ENCODE measurements at regions not wholly inside any gene's neighbourhood (a gene's known extent, or its start where the extent isn't known, plus 50 kb on each side); places are given as distances from the start of the nearest gene placed in this dataset.

GRCh38 chr20:17810847-17811627 is 111.3 kb downstream of the BANF2 start:
- no peak for DNase-seq

- no peak for DNase-seq
These were observed 110.4 kb downstream of the BANF2 start for GRCh38 chr20:17810062-17810631.

GRCh38 chr20:17809362-17810061 is 109.7 kb downstream of the BANF2 start:
- no peak for DNase-seq

- no peak for DNase-seq
These were observed 109.0 kb downstream of the BANF2 start for GRCh38 chr20:17808782-17809181.

GRCh38 chr20:17808357-17808756 is 108.6 kb downstream of the BANF2 start:
- DNase-seq = no peak

GRCh38 chr20:17807651-17808050 is 107.9 kb downstream of the BANF2 start:
- DNase-seq = no peak

GRCh38 chr20:17806739-17807441 is 107.1 kb downstream of the BANF2 start:
- no peak for DNase-seq

- DNase-seq = no peak
These were observed 106.3 kb downstream of the BANF2 start for GRCh38 chr20:17806107-17806506.

GRCh38 chr20:17803765-17804164 is 104.0 kb downstream of the BANF2 start:
- no peak for DNase-seq

GRCh38 chr20:17799575-17800227 is 99.9 kb downstream of the BANF2 start:
- DNase-seq = no peak

- no peak for DNase-seq
These were observed 98.8 kb downstream of the BANF2 start for GRCh38 chr20:17798601-17799000.

GRCh38 chr20:17797579-17797978 is 97.8 kb downstream of the BANF2 start:
- DNase-seq = no peak

GRCh38 chr20:17797161-17797560 is 97.4 kb downstream of the BANF2 start:
- DNase-seq = no peak

GRCh38 chr20:17796091-17796563 is 96.4 kb downstream of the BANF2 start:
- no peak for DNase-seq

GRCh38 chr20:17795501-17796071 is 95.8 kb downstream of the BANF2 start:
- no peak for DNase-seq

GRCh38 chr20:17795003-17795402 is 95.2 kb downstream of the BANF2 start:
- no peak for DNase-seq

- no peak for DNase-seq
These were observed 94.6 kb downstream of the BANF2 start for GRCh38 chr20:17794400-17794799.

- DNase-seq = no peak
These were observed 94.2 kb downstream of the BANF2 start for GRCh38 chr20:17793986-17794385.

GRCh38 chr20:17790296-17790695 is 90.5 kb downstream of the BANF2 start:
- DNase-seq = no peak

- no peak for DNase-seq
These were observed 88.0 kb downstream of the BANF2 start for GRCh38 chr20:17787816-17788215.

GRCh38 chr20:17786221-17786718 is 86.5 kb downstream of the BANF2 start:
- DNase-seq = no peak

Data from activated gamma-delta T cell treated with Interleukin-2 at 50 U/mL for 16 hours (primary cell).